ENCODE measurements at regions not wholly inside any gene's neighbourhood (a gene's known extent, or its start where the extent isn't known, plus 50 kb on each side); places are given as distances from the start of the nearest gene placed in this dataset.

GRCh38 chrX:147191361-147191760, 376.8 kb upstream of the CXorf51A start:
- no peak for TF ChIP-seq CTCF (IDR thresholded peaks at IDR 0.05)
- no peak for TF ChIP-seq POLR2A (IDR thresholded peaks at IDR 0.05)

Data from testis (tissue), 2 donors.